ENCODE measurements at regions not wholly inside any gene's neighbourhood (a gene's known extent, or its start where the extent isn't known, plus 50 kb on each side); places are given as distances from the start of the nearest gene placed in this dataset. TPM values are rescaled to one million over a fixed set of nuclear protein-coding genes. Genes with fewer than 3 reads are reported as not detected.
"Not testable (repeated sequence)": the region's sequence is repeated elsewhere in the genome, so short reads cannot be mapped to it uniquely, and the experiment has no call there.

DNA sequence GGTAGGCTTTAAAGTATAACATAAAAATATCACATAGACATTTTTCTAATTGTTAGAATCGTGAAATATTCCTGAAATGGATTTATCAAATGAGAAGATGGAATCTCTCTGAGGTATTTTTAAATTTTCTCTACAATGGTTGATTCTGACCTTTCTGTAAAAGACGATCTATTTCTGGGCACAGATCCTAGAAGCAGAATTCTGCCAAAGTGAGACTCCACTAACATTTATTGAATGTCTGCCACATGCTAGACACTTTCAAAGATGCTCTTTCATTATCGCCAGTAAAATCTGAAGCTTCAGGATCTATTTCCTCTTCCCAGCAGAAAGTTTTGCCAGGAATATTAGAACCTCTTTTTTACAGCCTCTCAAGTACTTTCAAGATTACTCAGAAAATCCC lies 64.1 kb upstream of the TMEM45B start:
- Histone ChIP-seq H3K9me2 (replicated peaks; ENCODE audit: insufficient read depth) (no peaks in the 10 kb centered on the region), H3K36me3 (replicated peaks; ENCODE audit: insufficient read depth, low read depth) (no peaks in the 10 kb centered on the region), H3K4me1 (ENCODE audit: insufficient read depth) (no peaks in the 10 kb centered on the region), H3K27ac (no peak overlapping the region), H4K20me1 (ENCODE audit: insufficient read depth, poor library complexity, severe bottlenecking) (no peaks in the 10 kb centered on the region), H3K27me3 (no peaks in the 10 kb centered on the region), H3K79me2 (no peaks in the 10 kb centered on the region), H3K4me3 (no peak overlapping the region), H2AFZ (no peak overlapping the region), H3K9me3 (ENCODE audit: low read depth) (no peaks in the 10 kb centered on the region), H3K4me2 (no peak overlapping the region)
- 67% methylated on average over 3 of the region's 3 CpGs for WGBS (ENCODE audit: low lambda C conversion rate, missing lambda C conversion rate)
- DNase-seq (ENCODE audit: low spot score) = no peak
- TF ChIP-seq, protein P1, sequence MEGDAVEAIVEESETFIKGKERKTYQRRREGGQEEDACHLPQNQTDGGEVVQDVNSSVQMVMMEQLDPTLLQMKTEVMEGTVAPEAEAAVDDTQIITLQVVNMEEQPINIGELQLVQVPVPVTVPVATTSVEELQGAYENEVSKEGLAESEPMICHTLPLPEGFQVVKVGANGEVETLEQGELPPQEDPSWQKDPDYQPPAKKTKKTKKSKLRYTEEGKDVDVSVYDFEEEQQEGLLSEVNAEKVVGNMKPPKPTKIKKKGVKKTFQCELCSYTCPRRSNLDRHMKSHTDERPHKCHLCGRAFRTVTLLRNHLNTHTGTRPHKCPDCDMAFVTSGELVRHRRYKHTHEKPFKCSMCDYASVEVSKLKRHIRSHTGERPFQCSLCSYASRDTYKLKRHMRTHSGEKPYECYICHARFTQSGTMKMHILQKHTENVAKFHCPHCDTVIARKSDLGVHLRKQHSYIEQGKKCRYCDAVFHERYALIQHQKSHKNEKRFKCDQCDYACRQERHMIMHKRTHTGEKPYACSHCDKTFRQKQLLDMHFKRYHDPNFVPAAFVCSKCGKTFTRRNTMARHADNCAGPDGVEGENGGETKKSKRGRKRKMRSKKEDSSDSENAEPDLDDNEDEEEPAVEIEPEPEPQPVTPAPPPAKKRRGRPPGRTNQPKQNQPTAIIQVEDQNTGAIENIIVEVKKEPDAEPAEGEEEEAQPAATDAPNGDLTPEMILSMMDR (IDR thresholded peaks at IDR 0.05; ENCODE audit: poor library complexity) = no peak
- TF ChIP-seq EZH2 (IDR thresholded peaks at IDR 0.05; ENCODE audit: borderline replicate concordance) = no peak
- no peak for TF ChIP-seq EZH2phosphoT487 (IDR thresholded peaks at IDR 0.05; ENCODE audit: low read depth, severe bottlenecking, unreplicated experiment)

GRCh38 chr11:129763569-129763968 lies 52.1 kb upstream of the TMEM45B start:
- not testable (repeated sequence) for DNase-seq (ENCODE audit: low spot score); H3K36me3 ChIP-seq (replicated peaks; ENCODE audit: insufficient read depth, low read depth); H3K9me3 ChIP-seq (ENCODE audit: low read depth); H3K9me2 ChIP-seq (replicated peaks; ENCODE audit: insufficient read depth); H3K27me3 ChIP-seq; H2AFZ ChIP-seq; H3K79me2 ChIP-seq; H3K4me1 ChIP-seq (ENCODE audit: insufficient read depth); H3K4me3 ChIP-seq; H3K27ac ChIP-seq; H3K4me2 ChIP-seq; H4K20me1 ChIP-seq (ENCODE audit: insufficient read depth, poor library complexity, severe bottlenecking)
- WGBS (ENCODE audit: low lambda C conversion rate, missing lambda C conversion rate) = 90% methylated on average over 4 of the region's 4 CpGs

GRCh38 chr11:129764204-129764603 lies 51.4 kb upstream of the TMEM45B start:
- DNase-seq (ENCODE audit: low spot score); H3K9me3 ChIP-seq (ENCODE audit: low read depth); H3K4me3 ChIP-seq; H3K9me2 ChIP-seq (replicated peaks; ENCODE audit: insufficient read depth); H2AFZ ChIP-seq; H3K27me3 ChIP-seq; H3K27ac ChIP-seq; H3K36me3 ChIP-seq (replicated peaks; ENCODE audit: insufficient read depth, low read depth); H3K4me2 ChIP-seq; H3K79me2 ChIP-seq; H3K4me1 ChIP-seq (ENCODE audit: insufficient read depth); H4K20me1 ChIP-seq (ENCODE audit: insufficient read depth, poor library complexity, severe bottlenecking): not testable (repeated sequence)
- WGBS (ENCODE audit: low lambda C conversion rate, missing lambda C conversion rate) = 53% methylated on average over 5 of the region's 5 CpGs

Small RNA genes in the stretch of these regions (small RNA-seq; reads per million reads assigned to genes)
- gene RPS27P20 = not detected

Data from hepatocyte (in vitro differentiated cells).